A549 (cell line): ENCODE measurements at regions not wholly inside any gene's neighbourhood (a gene's known extent, or its start where the extent isn't known, plus 50 kb on each side); places are given as distances from the start of the nearest gene placed in this dataset.

Experiments used
- ATAC-seq, 2 experiments: fragments of 200-7000 bp in 1 of 2; fragments of >200 bp in 1 of 2; cut with Nextera tagmentation in 1 of 2; cut with Tn5 transposase in 1 of 2; 3 replicates each; pipeline versions ENCODE4 v1.8.0 to v1.9.1; 2018 to 2020; ENCODE audit warnings: mild to moderate bottlenecking in 1 of 2, moderate library complexity in 1 of 2
- CTCF ChIA-PET: fragments of 300-600 bp; sonication (Branson Sonifier 250); formaldehyde crosslinking; extraction: SDS; loops from one replicate; lab custom pipeline; 2021; ENCODE audit warnings: antibody characterized with exemption, inconsistent platforms; lab: Yijun Ruan, JAX
- POLR2A ChIA-PET: fragments of 350-600 bp; formaldehyde crosslinking; extraction: SDS; loops from one replicate; lab custom pipeline; 2021; ENCODE audit warnings: antibody characterized with exemption, inconsistent platforms; lab: Yijun Ruan, JAX
- DNase-seq, 2 experiments: peaks; one replicate each; pipeline versions ENCODE4 v3.0.0 to v3.0.0-alpha.2; 2011 to 2016; ENCODE audit warnings: low read depth in 1 of 2, low spot score in 1 of 2
- FAIRE-seq: peaks from 2 replicates; lab custom pipeline; 2011; peaks lifted over from hg19 to GRCh38; lab: Jason Lieb, UNC
- H3K27ac ChIP-seq, 2 experiments: fragments of >200 bp; sonication (Bioruptor Twin); formaldehyde crosslinking; 3 replicates each; pipeline ENCODE4 v1.5.1; 2016 to 2017
- H3K4me1 ChIP-seq: fragments of >200 bp; sonication (Bioruptor Twin); formaldehyde crosslinking; 3 replicates; pipeline ENCODE4 v1.6.1; 2016
- H3K4me2 ChIP-seq: fragments of >200 bp; sonication (Bioruptor Twin); formaldehyde crosslinking; 3 replicates; pipeline ENCODE4 v1.6.1; 2016
- H3K4me3 ChIP-seq: fragments of >200 bp; sonication (Bioruptor Twin); formaldehyde crosslinking; 3 replicates; pipeline ENCODE4 v1.5.1; 2016
- H3K9me3 ChIP-seq: fragments of >200 bp; sonication (Bioruptor Twin); formaldehyde crosslinking; 3 replicates; pipeline ENCODE4 v1.6.1; 2016
- EHF ChIP-seq: fragments of 250-450 bp; sonication (Bioruptor Pico); IDR thresholded peaks from 2 replicates; pipeline ENCODE4 v1.5.0; 2020; ENCODE audit warnings: mild to moderate bottlenecking
- EHMT2 ChIP-seq: fragments of 200-600 bp; sonication (generic); IDR thresholded peaks from 2 replicates; pipeline ENCODE4 v1.6.1; 2016; ENCODE audit warnings: antibody characterized with exemption, low read depth, mild to moderate bottlenecking, moderate library complexity
- ESRRA ChIP-seq: fragments of 150-350 bp; IDR thresholded peaks from 2 replicates; pipeline ENCODE4 v1.6.1; 2014; ENCODE audit warnings: mild to moderate bottlenecking, low read length, borderline replicate concordance
- FOSB ChIP-seq: fragments of 250-450 bp; sonication (Bioruptor Pico); IDR thresholded peaks from 2 replicates; pipeline ENCODE4 v1.5.0; 2020; ENCODE audit warnings: mild to moderate bottlenecking, moderate library complexity
- HEYL ChIP-seq: fragments of 250-450 bp; sonication (Bioruptor Pico); IDR thresholded peaks from 2 replicates; pipeline ENCODE4 v1.8.0; 2021; ENCODE audit warnings: mild to moderate bottlenecking, moderate library complexity
- HOXA7 ChIP-seq: fragments of 250-450 bp; sonication (Bioruptor Pico); IDR thresholded peaks from 2 replicates; pipeline ENCODE4 v1.5.0; 2020; ENCODE audit warnings: mild to moderate bottlenecking, moderate library complexity
- HOXB13 ChIP-seq: fragments of 250-450 bp; sonication (Bioruptor Pico); IDR thresholded peaks from 2 replicates; pipeline ENCODE4 v1.5.0; 2020; ENCODE audit warnings: low read depth, mild to moderate bottlenecking, moderate library complexity
- HOXB5 ChIP-seq: fragments of 250-450 bp; sonication (Bioruptor Pico); IDR thresholded peaks from 2 replicates; pipeline ENCODE4 v1.5.0; 2020; ENCODE audit warnings: mild to moderate bottlenecking, moderate library complexity
- JUNB ChIP-seq: fragments of >200 bp; sonication (Bioruptor Twin); formaldehyde crosslinking; IDR thresholded peaks from 2 replicates; pipeline ENCODE4 v1.6.1; 2016
- KDM1A ChIP-seq: fragments of 200-600 bp; sonication (generic); IDR thresholded peaks from 2 replicates; pipeline ENCODE4 v1.6.1; 2016; ENCODE audit warnings: low read depth, mild to moderate bottlenecking
- MAZ ChIP-seq: fragments of 150-350 bp; IDR thresholded peaks from 2 replicates; pipeline ENCODE4 v1.6.1; 2014; ENCODE audit warnings: antibody characterized with exemption, low read depth, low read length, borderline replicate concordance
- RARB ChIP-seq: fragments of 250-450 bp; sonication (Bioruptor Pico); IDR thresholded peaks from 2 replicates; pipeline ENCODE4 v1.8.0; 2021; ENCODE audit warnings: mild to moderate bottlenecking, moderate library complexity
- RCOR1 ChIP-seq: fragments of 150-350 bp; IDR thresholded peaks from 2 replicates; pipeline ENCODE4 v1.6.1; 2014; ENCODE audit warnings: antibody characterized with exemption, low read length, low read depth
- RNF2 ChIP-seq: fragments of 200-600 bp; sonication (generic); IDR thresholded peaks from 2 replicates; pipeline ENCODE4 v1.6.1; 2016; ENCODE audit warnings: low read depth, mild to moderate bottlenecking, antibody characterized with exemption, moderate library complexity, borderline replicate concordance
- SMC3 ChIP-seq: fragments of >200 bp; sonication (Bioruptor Twin); formaldehyde crosslinking; IDR thresholded peaks from 3 replicates; pipeline ENCODE4 v1.6.1; 2018; ENCODE audit warnings: inconsistent platforms
- SREBF2 ChIP-seq: fragments of 450-650 bp; IDR thresholded peaks from 2 replicates; pipeline ENCODE4 v1.6.1; 2014; ENCODE audit warnings: mild to moderate bottlenecking, moderate library complexity
- ZC3H11A ChIP-seq: fragments of 450-650 bp; IDR thresholded peaks from 2 replicates; pipeline ENCODE4 v1.6.1; 2014; ENCODE audit warnings: antibody characterized with exemption, mild to moderate bottlenecking
- WGBS: methylation state at CpG from one replicate; pipeline ENCODE4 v1.1.6; 2017; ENCODE audit errors: missing lambda C conversion rate; 5-methylcytosine and 5-hydroxymethylcytosine counted together
- TF ChIP-seq, protein P1 (sequence below): IDR thresholded peaks from 2 replicates; pipeline ENCODE4 v1.6.1; 2012
- TF ChIP-seq, protein P2 (sequence below): fragments of >200 bp; sonication (Bioruptor Twin); formaldehyde crosslinking; IDR thresholded peaks from 2 replicates; pipeline ENCODE4 v1.6.1; 2016
- TF ChIP-seq, protein P3 (sequence below): fragments of >200 bp; sonication (Bioruptor Twin); formaldehyde crosslinking; IDR thresholded peaks from 3 replicates; pipeline ENCODE4 v1.6.1; 2016
- TF ChIP-seq, protein P4 (sequence below): fragments of 150-350 bp; IDR thresholded peaks from 2 replicates; pipeline ENCODE4 v1.6.1; 2014; ENCODE audit warnings: low read depth, mild to moderate bottlenecking, low read length
- TF ChIP-seq, protein P5 (sequence below): IDR thresholded peaks from 2 replicates; pipeline ENCODE4 v1.6.1; 2012; ENCODE audit warnings: low read depth, borderline replicate concordance
- TF ChIP-seq, protein P6 (sequence below): fragments of 450-650 bp; IDR thresholded peaks from 2 replicates; pipeline ENCODE4 v1.6.1; 2014; ENCODE audit warnings: antibody characterized with exemption

DNA sequence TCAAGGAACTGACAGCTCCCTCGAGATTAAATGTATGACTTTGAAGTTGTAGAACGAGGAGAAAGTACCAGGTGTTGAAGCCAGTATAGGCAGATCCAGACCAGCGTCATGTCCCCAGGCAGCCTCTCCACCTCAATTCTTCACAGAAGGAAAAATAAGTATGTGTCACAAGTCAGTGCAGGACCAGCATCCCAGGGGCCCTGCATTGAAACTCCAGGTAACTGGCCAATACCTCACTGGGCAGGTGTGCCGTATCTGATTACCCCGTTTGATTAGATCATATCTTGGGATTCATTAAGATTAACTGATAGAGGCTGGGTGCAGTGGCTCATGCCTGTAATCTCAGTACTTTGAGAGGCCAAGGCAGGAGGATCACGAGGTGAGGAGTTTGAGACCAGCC, 466.7 kb upstream of the B3GAT1 start:
- DNase-seq, result no peak
- 13% methylated on average over 6 of the region's 6 CpGs for WGBS
- H3K4me2 ChIP-seq, result no peak overlapping the region
- no peaks in the 10 kb centered on the region for H3K4me1 ChIP-seq
- ATAC-seq, result no peak
- ChIA-PET POLR2A (no interaction called here), CTCF (no interaction called here)
- H3K4me3 ChIP-seq, result no peak overlapping the region
- no peak for FAIRE-seq
- TF ChIP-seq RARB (CRISPR knock-in tag) (no peak), EHF (CRISPR knock-in tag) (no peak)
- TF ChIP-seq, protein P1, sequence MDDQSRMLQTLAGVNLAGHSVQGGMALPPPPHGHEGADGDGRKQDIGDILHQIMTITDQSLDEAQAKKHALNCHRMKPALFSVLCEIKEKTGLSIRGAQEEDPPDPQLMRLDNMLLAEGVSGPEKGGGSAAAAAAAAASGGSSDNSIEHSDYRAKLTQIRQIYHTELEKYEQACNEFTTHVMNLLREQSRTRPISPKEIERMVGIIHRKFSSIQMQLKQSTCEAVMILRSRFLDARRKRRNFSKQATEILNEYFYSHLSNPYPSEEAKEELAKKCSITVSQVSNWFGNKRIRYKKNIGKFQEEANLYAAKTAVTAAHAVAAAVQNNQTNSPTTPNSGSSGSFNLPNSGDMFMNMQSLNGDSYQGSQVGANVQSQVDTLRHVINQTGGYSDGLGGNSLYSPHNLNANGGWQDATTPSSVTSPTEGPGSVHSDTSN, result no peak
- TF ChIP-seq, protein P2, sequence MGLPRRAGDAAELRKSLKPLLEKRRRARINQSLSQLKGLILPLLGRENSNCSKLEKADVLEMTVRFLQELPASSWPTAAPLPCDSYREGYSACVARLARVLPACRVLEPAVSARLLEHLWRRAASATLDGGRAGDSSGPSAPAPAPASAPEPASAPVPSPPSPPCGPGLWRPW, result no peak
- TF ChIP-seq, all 56 proteins: peak for 0
- H3K9me3 ChIP-seq, result no peaks in the 10 kb centered on the region
- no peak overlapping the region for H3K27ac ChIP-seq

DNA sequence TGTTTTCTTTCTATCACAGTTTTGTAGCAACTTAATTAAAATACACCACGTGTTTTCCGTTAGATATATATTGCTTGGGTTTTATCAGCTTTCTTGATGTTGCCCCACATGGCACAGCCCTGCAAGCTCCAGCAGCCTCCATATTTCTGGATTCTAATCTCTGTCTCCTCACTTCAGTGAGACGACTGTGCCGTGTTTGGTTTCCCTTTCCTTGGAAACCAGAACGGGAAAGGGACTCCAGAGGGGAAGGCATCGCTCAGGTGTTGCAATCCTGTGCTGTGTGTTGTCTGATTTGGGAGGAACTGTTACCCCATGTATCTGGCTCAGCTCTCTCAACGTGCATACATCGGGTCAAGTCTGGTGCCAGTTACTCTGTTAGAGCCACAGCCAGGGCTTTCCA, 464.2 kb upstream of the B3GAT1 start:
- no peaks in the 10 kb centered on the region for H3K9me3 ChIP-seq
- FAIRE-seq, result no peak
- DNase-seq, result no peak
- H3K4me1 ChIP-seq, result no peaks in the 10 kb centered on the region
- CTCF ChIA-PET, result no interaction called here
- no peak overlapping the region for H3K4me2 ChIP-seq
- TF ChIP-seq SREBF2 (no peak), EHMT2 (no peak), HOXB13 (no peak), ESRRA (no peak), RNF2 (no peak), MAZ (no peak), RCOR1 (no peak), ZC3H11A (no peak), SMC3 (no peak), EHF (CRISPR knock-in tag) (no peak), HOXA7 (no peak), HEYL (CRISPR knock-in tag) (no peak), HOXB5 (no peak), JUNB (no peak), FOSB (CRISPR knock-in tag) (no peak), KDM1A (no peak)
- TF ChIP-seq, protein P3, sequence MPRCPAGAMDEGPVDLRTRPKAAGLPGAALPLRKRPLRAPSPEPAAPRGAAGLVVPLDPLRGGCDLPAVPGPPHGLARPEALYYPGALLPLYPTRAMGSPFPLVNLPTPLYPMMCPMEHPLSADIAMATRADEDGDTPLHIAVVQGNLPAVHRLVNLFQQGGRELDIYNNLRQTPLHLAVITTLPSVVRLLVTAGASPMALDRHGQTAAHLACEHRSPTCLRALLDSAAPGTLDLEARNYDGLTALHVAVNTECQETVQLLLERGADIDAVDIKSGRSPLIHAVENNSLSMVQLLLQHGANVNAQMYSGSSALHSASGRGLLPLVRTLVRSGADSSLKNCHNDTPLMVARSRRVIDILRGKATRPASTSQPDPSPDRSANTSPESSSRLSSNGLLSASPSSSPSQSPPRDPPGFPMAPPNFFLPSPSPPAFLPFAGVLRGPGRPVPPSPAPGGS, result no peak
- TF ChIP-seq, protein P4, sequence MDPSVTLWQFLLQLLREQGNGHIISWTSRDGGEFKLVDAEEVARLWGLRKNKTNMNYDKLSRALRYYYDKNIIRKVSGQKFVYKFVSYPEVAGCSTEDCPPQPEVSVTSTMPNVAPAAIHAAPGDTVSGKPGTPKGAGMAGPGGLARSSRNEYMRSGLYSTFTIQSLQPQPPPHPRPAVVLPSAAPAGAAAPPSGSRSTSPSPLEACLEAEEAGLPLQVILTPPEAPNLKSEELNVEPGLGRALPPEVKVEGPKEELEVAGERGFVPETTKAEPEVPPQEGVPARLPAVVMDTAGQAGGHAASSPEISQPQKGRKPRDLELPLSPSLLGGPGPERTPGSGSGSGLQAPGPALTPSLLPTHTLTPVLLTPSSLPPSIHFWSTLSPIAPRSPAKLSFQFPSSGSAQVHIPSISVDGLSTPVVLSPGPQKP, result no peak
- TF ChIP-seq, protein P5, sequence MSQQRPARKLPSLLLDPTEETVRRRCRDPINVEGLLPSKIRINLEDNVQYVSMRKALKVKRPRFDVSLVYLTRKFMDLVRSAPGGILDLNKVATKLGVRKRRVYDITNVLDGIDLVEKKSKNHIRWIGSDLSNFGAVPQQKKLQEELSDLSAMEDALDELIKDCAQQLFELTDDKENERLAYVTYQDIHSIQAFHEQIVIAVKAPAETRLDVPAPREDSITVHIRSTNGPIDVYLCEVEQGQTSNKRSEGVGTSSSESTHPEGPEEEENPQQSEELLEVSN, result no peak
- TF ChIP-seq, protein P6, sequence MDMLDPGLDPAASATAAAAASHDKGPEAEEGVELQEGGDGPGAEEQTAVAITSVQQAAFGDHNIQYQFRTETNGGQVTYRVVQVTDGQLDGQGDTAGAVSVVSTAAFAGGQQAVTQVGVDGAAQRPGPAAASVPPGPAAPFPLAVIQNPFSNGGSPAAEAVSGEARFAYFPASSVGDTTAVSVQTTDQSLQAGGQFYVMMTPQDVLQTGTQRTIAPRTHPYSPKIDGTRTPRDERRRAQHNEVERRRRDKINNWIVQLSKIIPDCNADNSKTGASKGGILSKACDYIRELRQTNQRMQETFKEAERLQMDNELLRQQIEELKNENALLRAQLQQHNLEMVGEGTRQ, result no peak
- no peak overlapping the region for H3K27ac ChIP-seq
- no peak for ATAC-seq
- H3K4me3 ChIP-seq, result no peak overlapping the region
- POLR2A ChIA-PET, result no interaction called here
- WGBS, result under 1% methylated on average over 8 of the region's 8 CpGs
